Pancreas (tissue), 10 donors: ENCODE measurements at regions not wholly inside any gene's neighbourhood (a gene's known extent, or its start where the extent isn't known, plus 50 kb on each side); places are given as distances from the start of the nearest gene placed in this dataset.

ENCODE experiments used
- ATAC-seq, 4 donors: fragments of 200-7000 bp; cut with Tn5 transposase; one replicate each; pipeline versions ENCODE4 v1.8.0 to v1.9.1; 2020; ENCODE audit warnings: mild to moderate bottlenecking in 4 of 4, moderate library complexity in 4 of 4
- DNase-seq, 6 donors: peaks; one replicate each; pipeline ENCODE4 v3.0.0-alpha.2; 2020
- FAIRE-seq: peaks from 2 replicates; lab custom pipeline; 2012; peaks lifted over from hg19 to GRCh38; lab: Jason Lieb, UNC
- H3K27ac ChIP-seq, 4 donors: fragments of 200-600 bp; sonication (generic); 1 replicate in 3 of 4; 2 replicates in 1 of 4; pipeline versions ENCODE4 v1.5.0 to v1.8.0; 2020
- H3K27me3 ChIP-seq, 4 donors: fragments of 200-600 bp; one replicate each; pipeline ENCODE4 v1.8.0; 2021
- H3K36me3 ChIP-seq, 3 donors: fragments of 200-600 bp; sonication (generic) in 1 of 3; one replicate each; pipeline versions ENCODE4 v1.5.0 to v1.8.0; 2020 to 2021
- H3K4me1 ChIP-seq, 3 donors: fragments of 200-600 bp; one replicate each; pipeline ENCODE4 v1.8.0; 2021
- H3K4me3 ChIP-seq, 4 donors: fragments of 200-600 bp; sonication (generic) in 2 of 4; one replicate each; pipeline versions ENCODE4 v1.5.0 to v1.8.0; 2020 to 2021
- H3K9me3 ChIP-seq, 4 donors: fragments of 200-600 bp; one replicate each; pipeline ENCODE4 v1.8.0; 2021
- WGBS, 2 donors: extraction: QIAGEN DNeasy Blood & Tissue Kit; methylation state at CpG; one replicate each; pipeline ENCODE4 v1.1.7; 2013; 5-methylcytosine and 5-hydroxymethylcytosine counted together
- intact Hi-C, 3 donors: fragments of 100-400 bp; cut with DNase I; formaldehyde crosslinking; loops; one replicate each; pipeline versions ENCODE4 v1.11.1 to v1.14.2; 2022
- TF ChIP-seq, protein P1 (sequence below), 4 donors: fragments of 200-600 bp; sonication (generic) in 3 of 4; IDR thresholded peaks; one replicate each; pipeline versions ENCODE4 v1.5.0 to v1.8.0; 2021; ENCODE audit warnings: antibody characterized with exemption in 4 of 4
- donor health status: healthy with polysubstance abuse.
- donor health status: DM: no; HTN: no; CAD: no; lungs with moderate emphysema.
- donor health status: DM: no; HTN: no; CAD: no.
- donor health status: control.
- donor health status: control.
- donor health status: Bipolar disorder and iron deficiency.
- donor health status: DM: yes; HTN: yes; CAD: no.
- donor health status: DM: no; HTN: no; CAD: no.
- donor health status: DM: no; HTN: no; CAD: no.
- donor health status: DM: yes; HTN: yes; CAD: no.

DNA sequence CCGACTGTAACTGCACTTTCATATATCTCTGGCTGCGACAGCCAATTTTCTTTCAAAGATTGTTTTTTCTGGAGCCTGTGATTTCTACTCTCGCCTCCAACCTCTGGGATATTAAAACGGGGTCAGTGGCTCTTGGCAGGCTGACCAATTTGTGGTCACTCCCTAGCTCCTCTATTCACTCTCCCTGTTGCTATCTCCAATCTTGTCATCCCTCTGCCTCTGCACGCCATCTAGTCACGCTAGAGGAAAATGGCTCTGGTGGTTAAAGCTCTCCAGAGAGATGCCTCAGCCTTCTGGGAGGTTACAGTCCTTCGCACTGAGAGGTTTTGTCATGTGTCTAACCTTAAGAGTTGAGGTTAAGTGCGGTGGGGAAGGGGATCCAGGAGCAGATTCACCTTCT is 59.8 kb upstream of the CISTR start:
- WGBS, 2 donors = 54 to 67% methylated on average over 8 of the region's 8 CpGs
- H3K36me3 ChIP-seq = no peaks in the 10 kb centered on the region
- H3K27me3 ChIP-seq = no peaks in the 10 kb centered on the region
- intact Hi-C loops = no loop called here
- no peak overlapping the region for H3K4me3 ChIP-seq
- H3K9me3 ChIP-seq = no peaks in the 10 kb centered on the region
- DNase-seq (no peak), ATAC-seq (no peak), FAIRE-seq (no peak)
- TF ChIP-seq, protein P1, sequence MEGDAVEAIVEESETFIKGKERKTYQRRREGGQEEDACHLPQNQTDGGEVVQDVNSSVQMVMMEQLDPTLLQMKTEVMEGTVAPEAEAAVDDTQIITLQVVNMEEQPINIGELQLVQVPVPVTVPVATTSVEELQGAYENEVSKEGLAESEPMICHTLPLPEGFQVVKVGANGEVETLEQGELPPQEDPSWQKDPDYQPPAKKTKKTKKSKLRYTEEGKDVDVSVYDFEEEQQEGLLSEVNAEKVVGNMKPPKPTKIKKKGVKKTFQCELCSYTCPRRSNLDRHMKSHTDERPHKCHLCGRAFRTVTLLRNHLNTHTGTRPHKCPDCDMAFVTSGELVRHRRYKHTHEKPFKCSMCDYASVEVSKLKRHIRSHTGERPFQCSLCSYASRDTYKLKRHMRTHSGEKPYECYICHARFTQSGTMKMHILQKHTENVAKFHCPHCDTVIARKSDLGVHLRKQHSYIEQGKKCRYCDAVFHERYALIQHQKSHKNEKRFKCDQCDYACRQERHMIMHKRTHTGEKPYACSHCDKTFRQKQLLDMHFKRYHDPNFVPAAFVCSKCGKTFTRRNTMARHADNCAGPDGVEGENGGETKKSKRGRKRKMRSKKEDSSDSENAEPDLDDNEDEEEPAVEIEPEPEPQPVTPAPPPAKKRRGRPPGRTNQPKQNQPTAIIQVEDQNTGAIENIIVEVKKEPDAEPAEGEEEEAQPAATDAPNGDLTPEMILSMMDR (IDR thresholded peaks at IDR 0.05) = no peak
- no peaks in the 10 kb centered on the region for H3K4me1 ChIP-seq
- no peak overlapping the region for H3K27ac ChIP-seq

DNA sequence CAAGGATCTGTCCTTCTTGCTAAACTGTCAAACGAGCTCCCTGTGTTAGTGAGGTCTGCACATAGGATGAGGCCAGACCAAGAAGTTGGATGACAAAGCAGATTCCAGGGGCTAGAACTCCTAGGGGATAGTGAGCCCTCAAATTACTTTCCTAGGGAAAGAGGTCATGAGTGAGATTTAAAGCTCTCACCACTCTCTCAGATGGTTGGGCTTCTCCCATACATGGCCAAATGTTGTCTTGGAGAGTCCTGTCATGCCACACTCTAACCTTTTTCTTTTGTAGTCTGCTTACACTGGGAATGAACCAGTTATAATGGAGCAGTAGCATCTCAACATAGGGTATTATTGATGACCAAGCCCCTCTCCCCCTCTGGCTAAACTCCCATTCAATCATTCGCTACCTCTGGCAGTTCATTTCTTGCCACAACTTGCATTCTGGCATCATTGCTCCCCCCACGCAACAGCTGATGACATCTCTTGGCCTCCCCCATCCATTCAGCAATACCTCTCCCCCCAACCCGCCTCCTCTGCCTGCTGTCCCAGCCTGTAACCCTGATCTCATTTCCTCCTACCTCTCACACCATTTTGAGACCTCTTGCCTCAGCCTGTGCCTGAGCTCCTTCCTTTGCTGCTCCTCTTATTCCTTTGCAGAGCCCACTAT is 64.7 kb upstream of the CISTR start:
- ATAC-seq (no peak), FAIRE-seq (no peak), DNase-seq (no peak)
- no peaks in the 10 kb centered on the region for H3K9me3 ChIP-seq
- intact Hi-C loops = no loop called here
- no peak overlapping the region for H3K27ac ChIP-seq
- TF ChIP-seq, protein P1 (IDR thresholded peaks at IDR 0.05) = no peak
- no peaks in the 10 kb centered on the region for H3K36me3 ChIP-seq
- 62 to 79% methylated on average over 4 of the region's 4 CpGs for WGBS, 2 donors
- H3K27me3 ChIP-seq = peaks cover 0 to 7% (median 0%) of the 10 kb centered on the region in 4 donors
- H3K4me1 ChIP-seq = no peaks in the 10 kb centered on the region
- no peak overlapping the region for H3K4me3 ChIP-seq

DNA sequence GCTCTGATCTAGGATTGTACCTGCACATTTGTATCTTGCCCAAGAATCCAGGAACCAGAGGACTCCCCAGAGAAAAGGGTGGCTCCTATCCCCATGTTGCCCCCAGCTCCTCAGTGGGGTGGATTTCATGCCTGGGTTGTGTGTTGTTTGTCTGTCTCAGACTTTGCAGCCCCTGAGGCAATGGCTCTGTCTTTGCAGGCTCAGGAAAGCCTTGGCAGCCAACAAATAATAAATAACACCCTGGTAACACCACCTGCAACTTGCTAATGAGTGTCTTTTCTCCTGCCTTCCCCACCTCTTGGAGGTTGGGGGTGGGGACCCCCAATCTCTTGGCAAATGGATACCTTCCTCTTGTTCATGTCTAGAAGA is 65.2 kb upstream of the CISTR start:
- no peaks in the 10 kb centered on the region for H3K36me3 ChIP-seq
- TF ChIP-seq, protein P1 (IDR thresholded peaks at IDR 0.05) = no peak
- H3K27ac ChIP-seq = no peak overlapping the region
- peaks cover 0 to 7% (median 0%) of the 10 kb centered on the region in 4 donors for H3K27me3 ChIP-seq
- no peak for ATAC-seq
- intact Hi-C loops = no loop called here
- no peak for FAIRE-seq
- DNase-seq = no peak
- H3K9me3 ChIP-seq = no peaks in the 10 kb centered on the region
- H3K4me3 ChIP-seq = no peak overlapping the region
- no peaks in the 10 kb centered on the region for H3K4me1 ChIP-seq

DNA sequence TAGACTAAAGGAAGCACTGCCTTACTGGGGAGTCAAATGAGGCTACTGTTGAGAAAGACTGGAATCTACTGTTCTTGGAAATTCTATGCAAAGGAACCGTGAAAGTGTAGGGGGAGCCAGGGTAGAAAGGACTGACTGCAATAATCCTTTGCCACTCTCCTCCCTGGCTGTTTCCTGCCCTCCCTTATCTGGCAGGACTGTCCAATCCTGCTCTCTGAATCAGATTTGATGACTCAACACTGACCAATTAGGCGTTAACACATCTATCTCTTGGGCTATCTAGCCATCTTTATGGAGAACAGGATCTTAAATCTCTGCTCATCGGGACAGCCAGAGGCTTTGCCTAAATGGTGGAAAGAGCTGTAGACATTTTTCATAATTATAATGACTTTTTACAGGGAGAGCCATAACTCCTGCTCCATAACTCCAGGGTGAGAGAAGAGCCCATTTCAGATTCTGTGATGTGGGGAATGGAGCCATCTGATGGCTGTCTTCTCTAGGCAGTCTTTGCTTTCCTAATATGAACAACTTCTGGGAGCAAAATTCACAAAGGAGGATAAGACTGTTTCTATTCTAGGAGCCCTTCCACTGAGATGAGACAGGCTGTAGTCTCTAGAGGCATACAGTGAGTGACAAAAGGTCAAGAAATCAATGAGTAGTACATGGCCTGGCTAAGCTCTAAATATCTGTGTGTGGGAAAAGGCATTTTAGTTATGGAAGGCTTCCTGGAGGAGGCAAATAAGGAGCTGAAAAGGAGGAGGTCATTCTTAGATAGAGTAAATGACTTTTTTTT is 68.9 kb upstream of the CISTR start:
- no peak overlapping the region for H3K4me3 ChIP-seq
- H3K9me3 ChIP-seq = no peaks in the 10 kb centered on the region
- TF ChIP-seq, protein P1 (IDR thresholded peaks at IDR 0.05) = no peak
- H3K27ac ChIP-seq = no peak overlapping the region
- WGBS, 2 donors = 65 to 73% methylated on average over 3 of the region's 3 CpGs
- no peaks in the 10 kb centered on the region for H3K36me3 ChIP-seq
- no peaks in the 10 kb centered on the region for H3K4me1 ChIP-seq
- FAIRE-seq (no peak), ATAC-seq (no peak), DNase-seq (no peak)
- intact Hi-C loops = no loop called here
- H3K27me3 ChIP-seq = peaks cover 0 to 7% (median 0%) of the 10 kb centered on the region in 4 donors
